IMR-90 (cell line): ENCODE measurements at regions not wholly inside any gene's neighbourhood (a gene's known extent, or its start where the extent isn't known, plus 50 kb on each side); places are given as distances from the start of the nearest gene placed in this dataset.

Source experiments
- ATAC-seq: fragments of 200-7000 bp; cut with Tn5 transposase; 2 replicates; pipeline ENCODE4 v1.9.1; 2020; ENCODE audit warnings: low read depth, mild to moderate bottlenecking, moderate library complexity
- BruUV-seq: library from RNA; stranded (reverse); fragments of 400-500 nt; replicated peaks from 2 replicates; lab custom pipeline; 2021; lab: Mats Ljungman, UMichigan
- CTCF ChIA-PET: fragments of 300-600 bp; formaldehyde crosslinking; extraction: SDS; loops from one replicate; lab custom pipeline; 2021; ENCODE audit warnings: antibody characterized with exemption; lab: Yijun Ruan, JAX
- POLR2A ChIA-PET: fragments of 300-600 bp; sonication (Branson Sonifier 250); formaldehyde crosslinking; loops from one replicate; lab custom pipeline; 2022; ENCODE audit warnings: antibody characterized with exemption; ENCODE audit not compliant: unreplicated experiment; lab: Charles Lee
- DNase-seq: peaks from one replicate; pipeline ENCODE4 v3.0.0; 2013
- H2AFZ ChIP-seq: replicated peaks from 2 replicates; pipeline ENCODE3; 2013; ENCODE audit warnings: low read length, mild to moderate bottlenecking; ENCODE audit not compliant: poor library complexity
- H2AK5ac ChIP-seq: 2 replicates; pipeline ENCODE4 v1.6.1; 2013; ENCODE audit warnings: low read depth, low read length, inconsistent platforms
- H2AK9ac ChIP-seq: replicated peaks from 2 replicates; pipeline ENCODE3; 2013; ENCODE audit warnings: mild to moderate bottlenecking, low read depth, low read length, moderate library complexity; ENCODE audit not compliant: poor library complexity
- H2BK120ac ChIP-seq: 2 replicates; pipeline ENCODE4 v1.6.1; 2013; ENCODE audit warnings: low read depth, low read length, inconsistent platforms
- H2BK15ac ChIP-seq: 3 replicates; pipeline ENCODE4 v1.6.1; 2013; ENCODE audit warnings: low read depth, low read length, inconsistent platforms
- H2BK20ac ChIP-seq: 2 replicates; pipeline ENCODE4 v1.6.1; 2013; ENCODE audit warnings: low read depth, mild to moderate bottlenecking, inconsistent platforms, low read length, moderate library complexity
- H2BK5ac ChIP-seq: 2 replicates; pipeline ENCODE4 v1.6.1; 2013; ENCODE audit warnings: mild to moderate bottlenecking, low read depth, low read length, inconsistent platforms; ENCODE audit not compliant: poor library complexity, severe bottlenecking
- H3K14ac ChIP-seq: replicated peaks from 2 replicates; pipeline ENCODE4 v1.6.1; 2013; ENCODE audit warnings: low read depth, low read length, inconsistent platforms
- H3K18ac ChIP-seq: 2 replicates; pipeline ENCODE4 v1.6.1; 2013; ENCODE audit warnings: low read depth, low read length, control low read depth
- H3K23ac ChIP-seq: 2 replicates; pipeline ENCODE4 v1.6.1; 2013; ENCODE audit warnings: low read depth, low read length, inconsistent platforms
- H3K27ac ChIP-seq: 2 replicates; pipeline ENCODE4 v1.5.1; 2013; ENCODE audit warnings: mild to moderate bottlenecking, control low read depth, low read length; ENCODE audit not compliant: insufficient read depth
- H3K27me3 ChIP-seq: 2 replicates; pipeline ENCODE4 v1.6.1; 2013; ENCODE audit warnings: low read length; ENCODE audit not compliant: control insufficient read depth, insufficient read depth
- H3K36me3 ChIP-seq: 2 replicates; pipeline ENCODE4 v1.6.1; 2013; ENCODE audit warnings: low read length, mixed read lengths; ENCODE audit not compliant: control insufficient read depth, insufficient read depth
- H3K4ac ChIP-seq: 2 replicates; pipeline ENCODE4 v1.6.1; 2013; ENCODE audit warnings: low read depth, low read length, inconsistent platforms
- H3K4me1 ChIP-seq: 2 replicates; pipeline ENCODE4 v1.6.1; 2013; ENCODE audit warnings: low read length, mixed read lengths; ENCODE audit not compliant: control insufficient read depth, insufficient read depth
- H3K4me2 ChIP-seq: 2 replicates; pipeline ENCODE4 v1.6.1; 2013; ENCODE audit warnings: low read depth, mild to moderate bottlenecking, control low read depth, low read length, moderate library complexity
- H3K4me3 ChIP-seq: 2 replicates; pipeline ENCODE4 v1.5.1; 2013; ENCODE audit warnings: low read depth, mild to moderate bottlenecking, control low read depth, low read length, moderate library complexity; ENCODE audit not compliant: insufficient read depth
- H3K56ac ChIP-seq: 2 replicates; pipeline ENCODE4 v1.6.1; 2013; ENCODE audit warnings: low read length, inconsistent platforms; ENCODE audit not compliant: insufficient read depth; ENCODE audit errors: extremely low read depth
- H3K79me1 ChIP-seq, 2 experiments: 2 replicates each; pipeline ENCODE4 v1.6.1; 2013; ENCODE audit warnings: low read length in 2 of 2, inconsistent platforms in 1 of 2, low read depth in 1 of 2
- H3K9ac ChIP-seq: 2 replicates; pipeline ENCODE4 v1.6.1; 2013; ENCODE audit warnings: low read depth, low read length, control low read depth
- H3K9me1 ChIP-seq: 2 replicates; pipeline ENCODE4 v1.6.1; 2013; ENCODE audit warnings: low read length, inconsistent platforms; ENCODE audit not compliant: insufficient read depth
- H3K9me3 ChIP-seq: 2 replicates; pipeline ENCODE4 v1.6.1; 2013; ENCODE audit warnings: low read length; ENCODE audit not compliant: control insufficient read depth, insufficient read depth
- H4K20me1 ChIP-seq: 2 replicates; pipeline ENCODE4 v1.6.1; 2013; ENCODE audit warnings: low read length, inconsistent platforms; ENCODE audit not compliant: insufficient read depth
- H4K5ac ChIP-seq: 2 replicates; pipeline ENCODE4 v1.6.1; 2013; ENCODE audit warnings: mild to moderate bottlenecking, low read depth, low read length, control low read depth
- H4K8ac ChIP-seq, 2 experiments: 2 replicates each; pipeline ENCODE4 v1.6.1; 2013; ENCODE audit warnings: low read depth in 2 of 2, low read length in 2 of 2, control low read depth in 1 of 2, inconsistent platforms in 1 of 2
- H4K91ac ChIP-seq: 2 replicates; pipeline ENCODE4 v1.6.1; 2013; ENCODE audit warnings: low read depth, low read length, inconsistent platforms; ENCODE audit not compliant: insufficient read depth
- BHLHE40 ChIP-seq: fragments of 150-350 bp; IDR thresholded peaks from 2 replicates; pipeline ENCODE4 v1.6.1; 2016; ENCODE audit warnings: mild to moderate bottlenecking, low read depth, low read length
- CEBPB ChIP-seq: IDR thresholded peaks from 2 replicates; pipeline ENCODE4 v1.6.1; 2012; ENCODE audit warnings: low read depth, low read length, improper control_type of control experiment
- CHD1 ChIP-seq: IDR thresholded peaks from 2 replicates; pipeline ENCODE4 v1.6.1; 2012; ENCODE audit warnings: low read depth, low read length, improper control_type of control experiment
- FOS ChIP-seq: fragments of 150-350 bp; IDR thresholded peaks from 2 replicates; pipeline ENCODE4 v1.6.1; 2016; ENCODE audit warnings: low read depth, low read length
- MAFK ChIP-seq: IDR thresholded peaks from 2 replicates; pipeline ENCODE4 v1.6.1; 2012; ENCODE audit warnings: low read depth, low read length, improper control_type of control experiment
- MAZ ChIP-seq: IDR thresholded peaks from 2 replicates; pipeline ENCODE4 v1.6.1; 2012; ENCODE audit warnings: low read depth, mild to moderate bottlenecking, low read length, improper control_type of control experiment, moderate library complexity, borderline replicate concordance
- MXI1 ChIP-seq: IDR thresholded peaks from 2 replicates; pipeline ENCODE4 v1.6.1; 2012; ENCODE audit warnings: low read depth, mild to moderate bottlenecking, low read length, moderate library complexity, borderline replicate concordance
- NFE2L2 ChIP-seq: fragments of 150-350 bp; IDR thresholded peaks from 2 replicates; pipeline ENCODE4 v1.6.1; 2016; ENCODE audit warnings: low read depth, mild to moderate bottlenecking, low read length
- POLR2A ChIP-seq: IDR thresholded peaks from 2 replicates; pipeline ENCODE4 v1.6.1; 2012; ENCODE audit warnings: mild to moderate bottlenecking, low read depth, low read length
- RAD21 ChIP-seq: IDR thresholded peaks from 2 replicates; pipeline ENCODE4 v1.6.1; 2012; ENCODE audit warnings: low read length, improper control_type of control experiment
- RCOR1 ChIP-seq: IDR thresholded peaks from 2 replicates; pipeline ENCODE4 v1.6.1; 2012; ENCODE audit warnings: mild to moderate bottlenecking, low read length, improper control_type of control experiment; ENCODE audit not compliant: insufficient replicate concordance
- RFX5 ChIP-seq: IDR thresholded peaks from 2 replicates; pipeline ENCODE4 v1.8.0; 2012; ENCODE audit warnings: low read depth, mild to moderate bottlenecking, low read length, moderate library complexity
- SMC3 ChIP-seq: fragments of 150-350 bp; IDR thresholded peaks from 2 replicates; pipeline ENCODE4 v1.6.1; 2016; ENCODE audit warnings: low read depth, mild to moderate bottlenecking, antibody characterized with exemption, low read length, moderate library complexity
- WGBS, 2 experiments: methylation state at CpG; one replicate each; pipeline versions ENCODE4 v1.1.5 to v1.1.7; 2013; ENCODE audit warnings: missing lambda C conversion rate in 2 of 2; ENCODE audit not compliant: insufficient read length in 1 of 2; ENCODE audit errors: extremely low coverage in 2 of 2; 5-methylcytosine and 5-hydroxymethylcytosine counted together
- dilution Hi-C: fragments of 300-500 bp; cut with HindIII; formaldehyde crosslinking; loops from one replicate; pipeline ENCODE4 v1.14.3; 2018; ENCODE audit warnings: low sequenced_read_pairs; ENCODE audit not compliant: unreplicated experiment
- in situ Hi-C: fragments of 300-500 bp; cut with MboI; formaldehyde crosslinking; loops from 3 replicates; pipeline ENCODE4 v1.14.3; 2019; ENCODE audit warnings: low sequenced_read_pairs, inconsistent platforms, mixed read lengths
- intact Hi-C: fragments of 100-400 bp; cut with micrococcal nuclease; formaldehyde crosslinking; loops from 2 replicates; pipeline ENCODE4 v1.10.0; 2022
- TF ChIP-seq, protein P1 (sequence below): fragments of 150-350 bp; IDR thresholded peaks from 2 replicates; pipeline ENCODE4 v1.6.1; 2017; ENCODE audit warnings: mild to moderate bottlenecking, antibody characterized with exemption, low read length, low read depth
- TF ChIP-seq, protein P2 (sequence below): conservative IDR thresholded peaks from 2 replicates; pipeline ENCODE4 v1.5.1; 2012; ENCODE audit warnings: mild to moderate bottlenecking, low read depth, low read length, improper control_type of control experiment
- TF ChIP-seq, protein P3 (sequence below): fragments of 150-350 bp; IDR thresholded peaks from 2 replicates; pipeline ENCODE4 v1.6.1; 2016; ENCODE audit warnings: low read depth, mild to moderate bottlenecking, low read length, moderate library complexity, borderline replicate concordance

DNA sequence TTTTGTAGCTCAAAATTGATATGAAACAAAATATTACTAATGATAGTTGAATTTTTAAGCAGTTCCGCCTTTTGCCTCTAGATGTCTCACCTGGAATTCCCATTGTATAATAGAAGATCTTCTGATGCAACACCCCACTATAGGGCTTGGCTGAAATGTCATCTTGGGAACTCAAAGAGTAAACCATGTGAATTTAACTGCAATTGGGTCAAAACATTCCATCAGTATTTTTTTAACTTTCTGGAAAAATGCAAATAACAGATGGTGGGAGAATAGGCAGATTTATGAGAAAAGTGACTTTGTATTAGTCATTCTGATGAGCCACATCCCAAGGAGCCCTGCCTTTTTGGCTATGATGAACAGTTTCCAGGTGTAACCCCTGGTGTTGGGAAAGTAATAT is 489.9 kb downstream of the NYAP2 start:
- DNase-seq (peak; percentile 94), ATAC-seq (peak; percentile 81)
- Histone ChIP-seq H2AFZ (no peak overlapping the region), H4K5ac (no peak overlapping the region), H3K4me2 (no peak overlapping the region), H2BK20ac (0 out of 2 replicates have a peak overlapping the region, but pooled peaks have one; percentile 5), H2BK120ac (peak overlapping the region; percentile 22; the same call in 1 of the 2 replicates), H2BK5ac (peak overlapping the region; percentile 65), H3K4me1 (peaks cover 6% of the 10 kb centered on the region), H2AK5ac (no peak overlapping the region), H3K27ac (peak overlapping the region; percentile 40; the same call in 1 of the 2 replicates), H4K91ac (no peak overlapping the region), H3K14ac (no peak overlapping the region), H2BK15ac (no peak overlapping the region), H3K56ac (no peak overlapping the region), H3K4me3 (no peak overlapping the region), H3K23ac (no peak overlapping the region), H3K18ac (peak overlapping the region; percentile 36; the same call in 1 of the 2 replicates), H3K36me3 (no peaks in the 10 kb centered on the region), H2AK9ac (no peak overlapping the region), H3K9me3 (no peaks in the 10 kb centered on the region), H3K9ac (no peak overlapping the region), H3K79me1 (no peaks in the 10 kb centered on the region), H4K20me1 (no peaks in the 10 kb centered on the region), H3K27me3 (no peaks in the 10 kb centered on the region), H4K8ac (peak overlapping the region in 1 of 2 experiments; percentile 1; a peak in 1 of 4 replicates), H3K9me1 (no peaks in the 10 kb centered on the region), H3K4ac (peak overlapping the region; percentile 10; the same call in 1 of the 2 replicates)
- in situ Hi-C loops: loop anchor here (5.0 to 25.0 kb wide), 2 partner anchors 298 to 908 kb away; partner anchors contain the start of gene IRS1
- CTCF ChIA-PET: interaction anchor here (0.6 to 1.3 kb wide), 15 partner anchors 20 to 1096 kb away, joined by 3 to 6 read pairs (median 3); partner anchors contain the start of gene IRS1
- TF ChIP-seq, protein P1, sequence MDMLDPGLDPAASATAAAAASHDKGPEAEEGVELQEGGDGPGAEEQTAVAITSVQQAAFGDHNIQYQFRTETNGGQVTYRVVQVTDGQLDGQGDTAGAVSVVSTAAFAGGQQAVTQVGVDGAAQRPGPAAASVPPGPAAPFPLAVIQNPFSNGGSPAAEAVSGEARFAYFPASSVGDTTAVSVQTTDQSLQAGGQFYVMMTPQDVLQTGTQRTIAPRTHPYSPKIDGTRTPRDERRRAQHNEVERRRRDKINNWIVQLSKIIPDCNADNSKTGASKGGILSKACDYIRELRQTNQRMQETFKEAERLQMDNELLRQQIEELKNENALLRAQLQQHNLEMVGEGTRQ: no peak
- TF ChIP-seq MAZ (no peak), NFE2L2 (no peak), FOS (no peak), CHD1 (no peak), POLR2A (no peak), BHLHE40 (no peak), RCOR1 (no peak), MXI1 (no peak), CEBPB (peak; percentile 94), RAD21 (peak; percentile 82), SMC3 (peak; percentile 78), MAFK (no peak), RFX5 (peak; percentile 47; the same call in 1 of the 2 replicates)
- TF ChIP-seq, protein P2, sequence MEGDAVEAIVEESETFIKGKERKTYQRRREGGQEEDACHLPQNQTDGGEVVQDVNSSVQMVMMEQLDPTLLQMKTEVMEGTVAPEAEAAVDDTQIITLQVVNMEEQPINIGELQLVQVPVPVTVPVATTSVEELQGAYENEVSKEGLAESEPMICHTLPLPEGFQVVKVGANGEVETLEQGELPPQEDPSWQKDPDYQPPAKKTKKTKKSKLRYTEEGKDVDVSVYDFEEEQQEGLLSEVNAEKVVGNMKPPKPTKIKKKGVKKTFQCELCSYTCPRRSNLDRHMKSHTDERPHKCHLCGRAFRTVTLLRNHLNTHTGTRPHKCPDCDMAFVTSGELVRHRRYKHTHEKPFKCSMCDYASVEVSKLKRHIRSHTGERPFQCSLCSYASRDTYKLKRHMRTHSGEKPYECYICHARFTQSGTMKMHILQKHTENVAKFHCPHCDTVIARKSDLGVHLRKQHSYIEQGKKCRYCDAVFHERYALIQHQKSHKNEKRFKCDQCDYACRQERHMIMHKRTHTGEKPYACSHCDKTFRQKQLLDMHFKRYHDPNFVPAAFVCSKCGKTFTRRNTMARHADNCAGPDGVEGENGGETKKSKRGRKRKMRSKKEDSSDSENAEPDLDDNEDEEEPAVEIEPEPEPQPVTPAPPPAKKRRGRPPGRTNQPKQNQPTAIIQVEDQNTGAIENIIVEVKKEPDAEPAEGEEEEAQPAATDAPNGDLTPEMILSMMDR: peak; percentile 85
- TF ChIP-seq, protein P3, sequence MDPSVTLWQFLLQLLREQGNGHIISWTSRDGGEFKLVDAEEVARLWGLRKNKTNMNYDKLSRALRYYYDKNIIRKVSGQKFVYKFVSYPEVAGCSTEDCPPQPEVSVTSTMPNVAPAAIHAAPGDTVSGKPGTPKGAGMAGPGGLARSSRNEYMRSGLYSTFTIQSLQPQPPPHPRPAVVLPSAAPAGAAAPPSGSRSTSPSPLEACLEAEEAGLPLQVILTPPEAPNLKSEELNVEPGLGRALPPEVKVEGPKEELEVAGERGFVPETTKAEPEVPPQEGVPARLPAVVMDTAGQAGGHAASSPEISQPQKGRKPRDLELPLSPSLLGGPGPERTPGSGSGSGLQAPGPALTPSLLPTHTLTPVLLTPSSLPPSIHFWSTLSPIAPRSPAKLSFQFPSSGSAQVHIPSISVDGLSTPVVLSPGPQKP: no peak
- intact Hi-C loops: loop anchor here (1.0 to 10.0 kb wide), 9 partner anchors 219 to 1098 kb away; partner anchors contain the start of gene IRS1
- dilution Hi-C loops: no loop called here
- BruUV-seq: no TSS peak
- no CpG with 5 or more reads among the region's 1 CpG for WGBS, 2 experiments
- POLR2A ChIA-PET: interaction anchor here (0.6 kb wide), 2 partner anchors 11 to 225 kb away, joined by 3 to 4 read pairs; no protein-coding TSS in a partner anchor
